ENCODE measurements at regions not wholly inside any gene's neighbourhood (a gene's known extent, or its start where the extent isn't known, plus 50 kb on each side); places are given as distances from the start of the nearest gene placed in this dataset.

DNA sequence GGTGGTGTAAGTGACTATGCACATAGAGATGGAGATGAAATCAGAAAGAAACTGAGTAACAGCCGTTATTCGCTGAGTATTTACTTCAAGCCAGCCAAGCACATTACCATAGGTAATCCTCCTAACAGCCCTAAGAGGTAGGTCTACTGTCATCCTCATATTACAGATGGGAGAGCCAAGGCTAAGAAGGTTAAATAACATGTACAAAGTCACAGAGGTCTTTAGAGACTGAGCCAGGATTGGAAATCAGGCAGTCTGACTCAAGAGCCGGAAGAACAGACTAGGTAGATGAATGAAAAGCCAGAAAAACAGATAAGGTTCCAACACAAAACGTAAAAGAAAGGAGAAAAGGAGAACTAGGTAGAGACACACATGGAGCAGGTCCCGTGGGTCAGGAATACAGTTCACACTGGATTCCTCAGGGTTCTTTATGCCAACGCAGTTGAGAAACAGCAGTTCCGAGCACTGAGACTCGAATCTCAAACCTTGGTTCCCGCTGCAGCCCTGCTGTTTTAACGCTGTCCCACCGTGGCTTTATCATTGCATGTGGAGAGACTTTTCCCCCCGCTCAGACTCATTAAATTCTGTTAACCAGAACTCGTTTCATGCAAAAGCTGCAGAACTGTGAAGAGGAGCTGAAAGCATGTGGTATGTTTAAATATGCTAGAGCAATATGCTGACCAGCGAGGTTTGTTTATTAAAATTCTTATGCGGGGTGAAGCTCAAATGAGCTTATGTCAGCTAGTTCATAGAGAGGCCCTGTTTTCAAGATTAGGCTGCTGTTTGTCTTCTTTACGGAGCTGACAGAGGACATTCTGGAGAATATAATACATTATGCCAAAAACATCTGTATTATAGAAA is 537.9 kb downstream of the CD83 start:
- no peak for DNase-seq

DNA sequence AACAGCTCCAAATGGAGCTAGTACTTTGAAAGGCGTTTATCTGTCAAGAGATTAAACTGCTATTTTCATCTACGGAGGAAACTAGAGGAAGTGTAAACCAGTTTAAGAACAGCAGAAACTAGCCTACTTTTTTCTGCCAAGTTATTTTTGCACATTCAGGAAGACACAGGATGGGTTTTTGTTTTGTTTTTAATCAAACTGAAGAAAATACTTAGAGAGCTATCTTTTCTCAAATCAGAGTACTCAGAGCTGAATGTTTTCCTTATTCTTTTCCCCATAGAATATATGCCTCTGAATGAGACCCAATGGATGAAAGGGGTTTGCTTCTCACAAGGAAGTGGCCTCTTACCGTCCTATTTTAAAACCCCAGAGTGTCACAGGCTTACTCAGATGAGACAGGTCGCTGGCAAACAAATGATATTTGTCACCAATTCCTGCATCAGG is 538.5 kb downstream of the CD83 start:
- DNase-seq: no peak

DNA sequence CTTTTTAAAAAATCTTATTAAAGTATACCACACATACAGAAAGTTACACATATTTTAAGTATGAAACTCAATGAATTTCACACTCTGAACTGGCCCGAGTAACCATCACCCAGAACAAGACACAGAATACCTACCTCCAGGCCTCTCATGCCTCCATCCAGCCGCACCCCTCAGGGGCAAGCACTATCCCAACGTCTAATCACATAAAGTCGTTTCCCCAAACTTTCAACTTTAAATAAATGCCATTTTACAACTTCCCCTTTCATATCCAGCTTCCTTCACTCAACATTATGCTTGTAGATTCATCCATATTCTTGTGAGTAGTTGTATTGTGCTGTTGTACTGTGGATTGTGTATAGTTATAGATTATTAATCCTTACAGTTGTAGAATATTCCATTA is 539.1 kb downstream of the CD83 start:
- no peak for DNase-seq

DNA sequence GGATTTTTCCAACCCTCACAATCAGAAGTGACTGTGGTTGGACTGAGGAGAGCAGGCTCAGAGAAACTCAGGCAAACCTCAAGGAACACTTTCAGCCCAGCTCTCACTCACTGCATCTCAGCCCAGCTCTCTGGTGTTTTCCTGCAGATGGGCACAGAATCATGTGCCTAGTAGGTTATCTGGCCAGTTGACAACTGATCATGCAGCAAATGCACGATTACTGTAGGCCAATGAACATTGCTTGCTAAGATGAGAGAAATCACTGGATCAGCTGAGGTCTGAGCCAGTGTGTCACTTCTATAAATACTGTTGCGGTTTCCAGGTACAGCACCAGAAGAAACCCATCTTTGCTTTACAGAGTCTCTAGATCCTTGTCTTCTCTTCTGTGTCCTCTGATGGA is 540.5 kb downstream of the CD83 start:
- DNase-seq: no peak

DNA sequence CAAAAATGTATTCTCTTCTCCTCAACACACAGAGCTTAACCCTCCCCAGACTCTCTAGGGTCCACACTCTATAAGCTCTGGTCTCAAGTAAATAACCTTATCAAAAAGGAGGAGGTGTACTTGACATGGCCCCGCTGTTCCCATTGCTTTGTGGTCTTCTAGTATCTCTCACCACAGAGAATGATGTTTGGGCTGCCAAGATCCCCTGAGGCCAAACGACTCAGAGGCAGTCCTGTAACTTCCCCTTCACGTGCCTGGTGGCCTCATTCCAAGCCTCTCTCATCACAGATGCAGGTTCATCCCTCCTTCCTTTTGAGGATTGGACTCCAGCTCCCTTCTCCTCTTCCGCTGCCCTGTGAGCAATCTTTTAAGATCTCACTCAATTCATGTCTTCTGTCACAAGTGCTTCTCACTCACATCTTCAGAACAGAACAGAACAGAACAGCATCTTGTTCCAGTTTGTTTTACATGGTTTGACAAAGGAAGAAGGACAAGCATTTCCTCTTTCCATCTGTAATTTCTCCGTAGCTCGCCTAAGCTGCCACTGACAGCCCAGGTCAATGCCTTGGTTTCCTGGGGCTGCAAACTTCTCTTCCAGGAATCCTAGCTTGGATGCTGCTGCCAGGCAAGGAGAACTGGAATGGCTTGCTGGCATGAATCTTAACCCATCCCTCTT is 541.5 kb downstream of the CD83 start:
- no peak for DNase-seq

DNA sequence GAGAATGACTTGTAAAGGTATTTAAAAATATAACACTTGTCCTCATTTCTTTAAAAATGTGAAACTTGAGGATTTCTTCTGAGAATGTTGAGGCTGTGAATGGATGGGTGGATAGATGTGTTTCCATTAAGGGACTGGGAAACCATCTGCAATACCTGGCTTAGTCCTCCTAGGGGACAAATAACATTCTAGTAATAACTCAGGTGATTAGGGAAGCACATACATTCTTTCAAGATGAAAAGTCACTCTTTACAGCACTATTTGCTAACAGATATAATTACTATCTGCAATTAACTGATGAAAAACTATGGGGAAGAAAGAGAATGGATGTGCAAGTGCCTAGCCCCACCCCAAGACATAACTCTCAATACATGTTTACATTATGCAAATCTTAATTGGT is 542.3 kb downstream of the CD83 start:
- no peak for DNase-seq

- DNase-seq: no peak
These were observed 543.4 kb downstream of the CD83 start for GRCh38 chr6:14660806-14661579.

DNA sequence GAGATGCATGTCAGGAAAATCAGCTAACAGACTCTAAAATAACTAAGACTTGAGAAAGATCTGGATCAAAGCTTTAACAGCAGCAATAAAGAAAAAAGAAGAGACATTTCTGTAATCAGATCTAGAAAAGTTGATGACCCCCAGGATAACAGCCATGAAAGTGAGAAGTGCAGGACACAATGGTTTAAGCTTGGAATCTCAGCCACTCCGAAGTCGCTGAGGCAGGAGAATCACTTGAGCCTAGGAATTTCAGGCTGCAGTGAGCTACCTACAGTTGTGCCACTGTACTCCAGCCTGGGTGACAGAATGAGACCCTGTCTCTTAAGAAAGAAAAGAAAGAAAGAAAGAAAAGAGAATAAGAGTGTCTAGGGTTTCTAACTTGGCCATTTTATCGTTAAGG is 544.1 kb downstream of the CD83 start:
- no peak for DNase-seq

DNA sequence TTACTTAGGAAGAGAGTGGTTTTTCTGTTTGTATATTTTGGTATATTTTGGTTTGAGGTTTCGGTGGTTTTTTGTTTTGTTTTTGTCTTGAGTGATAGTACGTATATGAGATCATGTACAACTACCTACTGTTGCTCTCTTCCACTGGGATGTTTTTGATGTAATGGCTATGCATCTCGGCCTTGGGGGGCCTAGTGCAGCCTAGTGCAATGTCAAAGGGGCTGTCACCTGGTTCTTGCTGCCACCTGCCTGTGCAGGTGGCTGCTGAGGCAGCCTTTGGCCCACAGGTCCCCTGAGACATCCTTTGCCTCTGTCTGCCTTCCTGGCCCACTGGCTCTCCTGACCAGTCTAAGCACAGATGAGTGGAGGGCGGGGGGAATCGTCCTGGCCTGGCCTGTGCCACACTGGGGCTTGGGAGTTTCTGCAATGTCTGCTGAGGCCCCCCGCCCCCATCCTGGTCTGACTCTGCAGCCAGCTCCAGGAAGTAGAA is 546.6 kb downstream of the CD83 start:
- DNase-seq: no peak

DNA sequence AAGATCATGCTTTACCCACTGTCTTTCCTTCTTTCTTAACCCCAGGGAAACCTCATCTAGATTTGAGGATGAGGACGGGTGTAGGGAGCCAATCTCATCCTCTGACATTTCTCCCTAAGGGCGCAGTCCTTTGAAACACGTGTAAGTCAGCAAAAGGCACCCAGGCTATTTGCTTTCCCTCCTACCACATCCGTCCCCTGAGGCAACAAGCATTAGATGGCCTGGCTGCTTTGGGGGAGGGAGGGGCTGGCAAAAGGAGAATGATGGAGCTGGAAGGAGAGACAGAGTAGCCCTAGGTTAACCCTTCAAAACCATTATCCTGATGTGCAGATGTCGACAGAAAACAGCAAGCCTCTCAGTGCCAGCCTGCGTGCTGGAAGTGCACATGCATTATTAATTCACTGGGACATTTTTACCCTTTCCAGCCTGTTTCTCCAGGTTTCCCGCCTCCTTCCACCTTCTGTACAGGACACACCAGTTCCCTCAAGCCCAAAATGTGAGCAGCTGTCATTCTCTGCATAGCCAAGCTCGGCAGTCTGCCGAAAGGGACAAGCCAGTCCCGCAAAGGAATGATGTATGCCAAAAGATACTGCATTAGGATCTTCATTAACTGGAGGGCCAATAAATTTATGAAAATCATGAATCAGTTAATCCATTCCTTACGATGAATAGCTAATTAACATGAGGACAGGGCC is 547.2 kb downstream of the CD83 start:
- no peak for DNase-seq

DNA sequence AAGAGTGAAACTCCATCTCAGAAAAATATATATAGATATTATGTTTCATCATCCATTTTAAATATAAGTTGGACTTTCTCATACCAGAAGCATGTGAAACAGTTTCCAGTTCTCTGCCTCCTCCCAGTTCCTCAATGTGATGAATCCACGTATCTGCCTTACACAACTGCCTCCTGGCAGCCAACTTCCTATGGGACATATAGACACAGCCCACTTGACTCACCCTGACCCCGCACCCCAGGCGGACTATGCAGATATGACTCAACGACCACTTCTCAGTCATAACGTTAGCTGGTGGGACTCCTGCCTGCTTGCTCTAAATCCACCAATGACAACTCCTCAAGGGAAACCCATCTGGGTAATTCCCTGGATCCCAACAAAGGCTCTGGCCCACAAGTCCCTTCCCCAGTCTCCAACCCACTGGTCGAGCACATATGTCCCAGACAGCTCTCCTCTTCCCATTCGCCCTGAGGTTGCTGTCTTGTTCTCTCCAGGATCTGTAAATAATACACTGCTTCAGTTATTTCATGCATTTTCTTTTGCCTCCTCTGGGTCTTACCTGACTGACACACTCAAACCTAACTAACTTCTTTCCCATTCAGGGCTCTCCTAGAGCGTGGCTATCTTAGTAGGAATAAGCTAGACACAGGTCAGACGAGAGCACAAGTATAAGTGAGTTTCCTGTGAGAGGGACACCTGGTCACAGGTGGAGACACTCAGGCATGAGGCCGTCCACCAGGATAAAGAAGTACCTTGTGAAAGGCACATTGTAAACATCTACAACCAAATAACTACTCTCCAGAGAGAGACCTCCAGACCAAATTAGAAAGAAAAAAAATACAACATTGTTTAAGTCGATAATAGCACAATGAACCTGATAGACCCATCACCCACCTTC is 548.5 kb downstream of the CD83 start:
- DNase-seq: no peak

DNA sequence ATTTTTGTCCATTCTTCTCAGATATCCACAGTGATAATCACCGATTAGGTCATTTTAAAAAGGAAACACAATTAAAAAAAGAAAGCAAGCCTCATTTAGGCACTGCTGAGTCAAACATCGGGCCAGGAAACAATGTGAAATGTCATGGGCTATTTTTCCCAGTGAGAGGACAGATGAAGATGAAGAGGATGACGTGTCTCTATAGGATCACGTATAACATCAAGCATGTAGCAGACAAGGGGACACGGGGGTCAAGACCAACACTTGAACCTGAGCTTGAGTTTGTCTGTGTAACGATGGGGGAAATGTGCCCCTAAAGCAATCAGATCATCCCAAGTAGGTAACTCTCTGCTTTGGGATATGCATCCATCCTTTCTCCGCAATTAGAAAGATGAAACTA is 553.2 kb downstream of the CD83 start:
- DNase-seq: no peak

GRCh38 chr6:14671261-14671681 is 553.7 kb downstream of the CD83 start:
- no peak for DNase-seq

GRCh38 chr6:14671937-14672336 is 554.4 kb downstream of the CD83 start:
- DNase-seq: no peak

GRCh38 chr6:14673201-14673600 is 555.6 kb downstream of the CD83 start:
- DNase-seq: no peak

DNA sequence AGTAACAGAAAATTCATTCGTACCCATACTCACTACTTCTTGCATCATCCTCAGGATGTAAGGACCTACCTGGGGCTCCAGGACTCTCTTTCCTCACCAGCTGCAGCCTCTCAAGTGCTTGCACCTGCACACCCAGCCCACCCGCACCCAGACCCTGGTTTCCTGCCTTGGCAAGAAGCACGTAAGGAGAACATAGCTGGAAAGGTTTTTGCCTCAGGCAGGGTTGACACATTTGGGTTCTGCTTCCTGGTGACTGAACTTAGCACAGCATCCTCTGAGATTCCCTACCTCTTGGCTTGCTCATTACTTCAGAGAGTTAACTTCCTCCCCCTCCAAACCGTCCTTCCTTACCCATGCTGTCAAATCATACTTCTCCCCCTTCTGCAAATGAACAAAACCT is 556.9 kb downstream of the CD83 start:
- DNase-seq: no peak

- no peak for DNase-seq
These were observed 557.5 kb downstream of the CD83 start for GRCh38 chr6:14674867-14675648.

GRCh38 chr6:14676064-14676463 is 558.5 kb downstream of the CD83 start:
- DNase-seq: no peak

DNA sequence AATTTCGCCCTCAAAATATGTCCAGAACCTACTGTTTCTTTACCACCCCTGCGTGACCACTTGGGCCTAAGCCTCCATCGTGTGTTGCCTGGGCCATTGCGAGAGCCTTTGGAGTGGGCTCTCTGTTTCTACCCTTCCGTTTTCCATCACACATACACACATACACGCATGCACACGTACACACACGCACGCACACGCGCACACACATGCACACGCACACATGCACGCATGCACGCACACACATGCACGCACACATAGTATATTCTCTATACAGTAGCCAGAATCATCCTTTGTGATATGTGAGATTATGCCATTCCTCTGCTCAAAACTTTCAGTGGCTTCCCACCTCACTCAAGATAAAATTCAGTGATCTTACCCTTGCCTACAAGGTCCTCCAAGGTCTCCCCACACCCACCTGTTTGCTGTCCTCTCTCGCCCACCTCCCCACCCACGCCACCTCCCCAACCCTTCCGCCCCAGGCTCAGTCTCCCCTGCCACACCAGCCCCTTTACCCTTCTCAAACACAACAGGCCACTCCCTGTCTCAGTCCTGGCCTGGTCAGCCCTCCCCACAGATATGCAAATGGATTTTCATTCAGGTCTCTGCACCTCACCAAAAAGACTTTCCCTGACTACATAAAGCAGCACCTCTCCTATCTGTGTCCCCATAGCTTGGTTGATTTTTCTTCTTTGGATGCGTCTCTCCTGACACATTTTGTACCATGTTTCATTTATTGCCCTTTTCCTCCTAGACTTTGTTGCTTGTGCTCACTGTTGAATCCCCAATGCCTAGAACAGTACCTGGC is 559.6 kb downstream of the CD83 start:
- DNase-seq: no peak
